ENCODE measurements at regions not wholly inside any gene's neighbourhood (a gene's known extent, or its start where the extent isn't known, plus 50 kb on each side); places are given as distances from the start of the nearest gene placed in this dataset.
A peak's percentile ranks its signal among the peaks of the same experiment; 100 is the strongest.

DNA sequence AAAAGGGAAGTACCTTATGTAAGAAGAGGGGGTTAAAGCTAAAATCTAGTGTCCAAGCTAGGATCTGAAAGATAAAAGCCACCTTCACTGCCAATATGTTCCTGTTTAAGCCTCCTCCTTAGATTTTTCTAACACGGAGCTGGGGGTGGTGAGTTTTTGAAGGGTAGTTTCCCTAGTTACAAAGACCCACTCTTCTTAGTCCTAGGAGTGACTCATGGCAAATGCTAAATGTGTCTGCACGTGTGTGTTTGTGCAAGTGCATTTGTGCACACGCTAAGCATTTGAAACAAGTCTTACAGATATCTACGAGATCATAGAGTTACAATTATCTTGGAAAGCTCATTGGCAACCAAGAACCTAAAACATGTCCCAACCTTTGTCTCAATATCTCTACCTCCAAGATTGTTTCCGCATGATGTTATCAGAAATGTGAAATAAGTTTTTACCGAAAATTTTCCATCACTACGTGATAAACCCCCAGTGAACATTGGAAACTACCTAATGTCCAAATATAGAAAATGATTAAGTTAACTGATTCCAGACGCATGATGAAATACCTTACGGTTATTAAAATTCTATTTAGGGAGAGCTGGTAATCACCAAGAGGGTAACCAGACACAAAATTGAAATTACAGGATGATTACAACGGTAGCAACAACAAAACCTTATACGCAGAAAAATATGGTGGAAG, 78.0 kb upstream of the HRH2 start:
- peak in 1 of 56 donors; percentile 14 for DNase-seq

GRCh38 chr5:175582697-175583096, 75.2 kb upstream of the HRH2 start:
- no peak for DNase-seq

DNA sequence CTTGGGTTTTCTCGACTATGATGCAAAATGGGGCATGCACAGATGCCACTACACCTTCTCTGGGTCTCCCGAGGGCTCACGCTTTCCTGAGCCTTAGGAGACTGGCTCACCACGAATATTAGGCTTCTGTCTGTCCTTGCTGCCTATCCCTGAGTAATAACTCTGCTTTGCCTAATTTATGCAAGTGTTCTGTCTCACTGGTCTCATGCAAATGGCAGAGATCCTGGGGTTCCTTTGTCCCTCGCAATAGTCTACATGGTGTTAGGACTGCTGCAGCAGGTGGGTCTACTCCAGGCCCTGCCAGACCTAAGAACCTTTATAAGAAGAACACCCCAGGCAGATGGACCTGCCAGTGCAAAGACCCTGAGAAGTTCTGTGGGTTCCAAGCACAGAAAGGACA, 72.3 kb upstream of the HRH2 start:
- no peak for DNase-seq

GRCh38 chr5:175588709-175589429, 69.0 kb upstream of the HRH2 start:
- no peak for DNase-seq

GRCh38 chr5:175589714-175590113, 68.2 kb upstream of the HRH2 start:
- no peak for DNase-seq

GRCh38 chr5:175590471-175590881, 67.4 kb upstream of the HRH2 start:
- DNase-seq = no peak

GRCh38 chr5:175591293-175591692, 66.6 kb upstream of the HRH2 start:
- no peak for DNase-seq

DNA sequence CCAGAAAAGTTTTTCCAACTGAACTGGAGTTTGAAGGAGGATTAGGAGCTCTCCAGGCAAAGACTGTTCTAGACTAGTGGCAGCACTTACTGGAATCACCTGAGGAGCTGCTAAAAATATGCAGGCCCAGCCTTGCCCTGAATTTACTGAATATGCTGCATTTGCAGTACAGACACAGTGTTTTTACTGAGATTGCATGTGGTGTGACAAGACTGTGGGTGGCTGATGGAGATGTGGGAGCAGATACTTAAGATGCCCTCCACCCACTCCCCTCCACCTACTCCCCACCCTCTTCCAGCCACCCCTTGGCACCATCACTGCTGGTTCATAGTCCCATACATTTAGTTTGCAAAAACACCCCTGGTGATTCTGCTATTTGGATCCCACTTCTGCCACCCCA, 64.1 kb upstream of the HRH2 start:
- DNase-seq = no peak

DNA sequence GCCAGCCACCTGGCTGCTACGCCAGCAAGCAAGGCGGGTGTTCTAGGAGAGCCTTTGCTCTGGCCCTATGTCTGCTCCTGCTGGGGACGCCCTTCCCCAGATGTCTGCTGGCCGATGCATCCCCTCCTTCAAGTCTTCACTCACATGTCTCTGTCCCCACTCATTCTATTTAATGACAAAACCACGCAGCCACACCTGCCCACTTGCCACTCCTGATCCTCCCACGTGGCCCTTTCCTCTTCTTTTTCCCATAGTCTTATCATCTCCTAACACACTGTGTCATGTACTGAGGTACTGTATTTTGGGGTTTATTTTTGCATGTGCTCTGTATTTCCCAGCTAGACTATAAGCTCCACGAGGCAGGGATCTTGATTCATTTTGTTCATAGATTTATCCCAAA, 62.0 kb upstream of the HRH2 start:
- no peak for DNase-seq

DNA sequence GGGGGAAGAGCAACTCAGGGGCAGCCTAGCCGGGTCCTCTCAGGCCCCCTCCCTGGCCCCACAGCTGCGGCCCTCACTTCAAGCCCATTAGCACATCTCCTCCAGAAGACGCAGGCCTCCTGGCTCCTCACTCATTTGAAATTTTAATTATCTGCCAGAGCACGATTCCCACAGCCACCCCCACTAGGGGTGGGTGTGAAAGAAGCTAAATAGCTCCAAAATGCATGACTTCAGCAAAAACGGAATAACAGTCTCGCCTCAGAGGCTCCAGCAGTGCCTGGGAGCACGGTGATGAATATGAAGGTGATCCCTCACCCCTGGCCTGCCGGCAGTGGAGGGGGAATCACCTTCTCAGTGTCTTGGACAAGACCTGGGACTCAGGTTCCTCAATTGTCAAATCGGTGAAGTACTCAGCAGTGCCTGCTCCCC, 61.1 kb upstream of the HRH2 start:
- peak in 5 of 56 donors; percentile 20 to 28 (median 22) for DNase-seq

DNA sequence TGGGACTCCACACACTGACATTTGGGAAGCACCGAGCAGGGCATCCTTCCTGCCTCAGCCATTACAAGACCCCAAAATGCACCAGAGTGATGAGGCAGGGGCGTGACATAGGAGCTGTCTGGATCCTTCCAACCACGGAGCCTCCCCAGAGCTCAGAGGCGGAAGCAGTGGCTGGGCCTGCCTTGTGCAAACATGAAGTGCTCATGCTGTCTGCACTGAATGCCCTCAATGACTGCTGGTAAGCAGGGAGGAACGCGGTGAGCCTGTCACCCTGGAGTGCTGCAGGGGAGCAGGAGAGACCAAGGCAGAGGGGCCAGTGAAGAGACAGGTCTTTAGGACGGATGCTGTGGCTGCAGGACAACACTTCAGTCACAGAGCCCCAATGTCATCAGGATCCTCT, 60.2 kb upstream of the HRH2 start:
- DNase-seq = no peak

DNA sequence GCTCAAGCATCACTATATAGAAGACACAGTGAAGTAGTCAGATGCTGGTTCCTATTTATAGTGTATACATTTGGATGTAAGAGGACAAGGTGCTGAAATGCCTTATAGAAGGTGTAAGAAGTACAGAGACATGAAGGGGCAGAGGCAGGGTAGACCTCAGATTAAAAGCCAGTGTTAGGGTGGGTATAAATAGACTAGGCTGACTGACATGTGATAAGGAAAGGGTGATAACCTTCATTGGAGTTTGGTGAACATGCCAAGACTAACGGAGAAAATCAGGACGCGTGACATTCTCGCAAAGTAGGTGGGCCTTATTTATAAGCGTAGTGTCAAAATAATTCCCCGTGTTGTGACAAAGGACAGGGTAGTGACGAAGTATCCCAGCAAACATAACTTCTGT, 59.1 kb upstream of the HRH2 start:
- no peak for DNase-seq

- DNase-seq = no peak
These were observed 58.7 kb upstream of the HRH2 start for GRCh38 chr5:175599210-175599609.

- no peak for DNase-seq
These were observed 53.7 kb upstream of the HRH2 start for GRCh38 chr5:175603987-175604739.

GRCh38 chr5:175606409-175606808, 51.5 kb upstream of the HRH2 start:
- DNase-seq = no peak
